Effector memory CD4-positive, alpha-beta T cell (primary cell): ENCODE measurements at regions not wholly inside any gene's neighbourhood (a gene's known extent, or its start where the extent isn't known, plus 50 kb on each side); places are given as distances from the start of the nearest gene placed in this dataset.

Experiments used
- DNase-seq, 3 donors: peaks; one replicate each; pipeline ENCODE4 v3.0.0-alpha.2; 2020
- H3K27ac ChIP-seq: 2 replicates; pipeline ENCODE4 v1.7.0; 2013; ENCODE audit warnings: mild to moderate bottlenecking, low read length, moderate library complexity; ENCODE audit not compliant: insufficient read depth, poor library complexity, severe bottlenecking
- H3K27me3 ChIP-seq: replicated peaks from 2 replicates; pipeline ENCODE4 v1.7.0; 2013; ENCODE audit warnings: mild to moderate bottlenecking, low read length; ENCODE audit not compliant: insufficient read depth, control insufficient read depth, poor library complexity, severe bottlenecking
- H3K36me3 ChIP-seq: 2 replicates; pipeline ENCODE4 v1.7.0; 2013; ENCODE audit warnings: mild to moderate bottlenecking, low read length, moderate library complexity; ENCODE audit not compliant: control insufficient read depth, insufficient read depth
- H3K4me1 ChIP-seq: 2 replicates; pipeline ENCODE4 v1.7.0; 2013; ENCODE audit warnings: low read length, mild to moderate bottlenecking; ENCODE audit not compliant: control insufficient read depth, insufficient read depth, poor library complexity, severe bottlenecking
- H3K4me3 ChIP-seq: 2 replicates; pipeline ENCODE4 v1.7.0; 2013; ENCODE audit warnings: low read length, low read depth, mild to moderate bottlenecking; ENCODE audit not compliant: insufficient read depth, poor library complexity, severe bottlenecking
- H3K9me3 ChIP-seq: 2 replicates; pipeline ENCODE4 v1.7.0; 2013; ENCODE audit warnings: mild to moderate bottlenecking, low read length, moderate library complexity; ENCODE audit not compliant: control insufficient read depth

DNA sequence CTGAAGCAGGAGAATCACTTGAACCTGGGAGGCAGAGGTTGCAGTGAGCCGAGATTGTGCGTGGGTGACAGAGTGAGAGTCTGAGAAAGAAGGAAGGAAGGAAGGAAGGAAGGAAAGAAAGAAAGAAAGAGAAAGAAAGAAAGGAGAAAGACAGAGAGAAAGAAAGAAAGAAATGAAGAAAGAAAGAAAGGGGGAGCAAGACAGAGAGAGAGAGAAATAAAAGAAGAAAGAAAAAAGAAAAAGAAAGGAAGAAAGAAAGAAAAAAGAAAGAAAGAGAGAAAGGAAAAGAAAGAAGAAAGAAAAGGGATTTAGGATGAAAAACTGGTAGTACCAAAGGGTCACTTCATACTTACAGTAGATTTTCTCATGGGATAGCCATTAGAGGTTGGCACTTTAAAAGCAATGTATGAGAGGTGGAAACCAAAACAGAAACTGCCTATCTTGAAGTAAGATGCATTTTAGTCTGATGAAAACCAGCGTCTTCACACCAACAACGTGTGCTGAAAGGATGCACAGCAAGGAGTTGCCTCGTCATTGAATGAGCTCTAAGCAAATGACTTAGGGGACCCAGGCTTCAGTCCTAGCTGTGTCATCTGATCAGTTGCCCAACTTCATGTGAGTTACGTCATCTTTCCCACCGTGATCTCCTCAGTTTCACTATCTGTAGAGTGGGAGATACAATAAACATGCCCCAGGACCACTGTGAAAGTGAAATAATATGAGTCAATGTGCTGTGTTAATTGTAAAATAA is 133.9 kb upstream of the NEDD9 start:
- DNase-seq = peak; percentile 27 to 40 (median 30)
- H3K9me3 ChIP-seq = no peaks in the 10 kb centered on the region
- no peaks in the 10 kb centered on the region for H3K36me3 ChIP-seq
- H3K4me1 ChIP-seq = peaks cover 19% of the 10 kb centered on the region
- H3K27me3 ChIP-seq = no peaks in the 10 kb centered on the region
- H3K27ac ChIP-seq = no peak overlapping the region
- H3K4me3 ChIP-seq = no peak overlapping the region

DNA sequence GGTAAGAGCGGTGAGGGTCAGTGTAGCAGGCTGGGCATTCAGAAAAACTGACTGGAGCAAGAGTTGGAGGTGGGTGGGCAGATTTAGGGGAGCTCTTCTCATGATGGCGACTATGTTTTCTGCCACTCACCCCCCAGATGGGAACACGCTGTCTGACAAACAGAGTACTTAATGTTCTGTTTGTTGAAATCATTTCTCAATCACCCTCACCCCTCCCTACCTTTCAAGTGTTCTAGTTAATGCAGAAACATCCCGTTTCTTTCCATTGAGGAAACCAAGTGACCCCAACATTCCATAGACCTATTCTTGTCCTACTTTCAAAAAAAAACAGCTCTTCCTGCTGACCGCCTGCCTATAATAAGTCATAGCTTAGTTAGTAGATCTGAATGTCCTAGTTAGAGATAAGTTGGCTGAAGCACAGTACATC is 132.5 kb upstream of the NEDD9 start:
- H3K4me3 ChIP-seq = no peak overlapping the region
- no peaks in the 10 kb centered on the region for H3K27me3 ChIP-seq
- no peak overlapping the region for H3K27ac ChIP-seq
- peaks cover 19% of the 10 kb centered on the region for H3K4me1 ChIP-seq
- H3K9me3 ChIP-seq = no peaks in the 10 kb centered on the region
- no peak for DNase-seq
- H3K36me3 ChIP-seq = no peaks in the 10 kb centered on the region

DNA sequence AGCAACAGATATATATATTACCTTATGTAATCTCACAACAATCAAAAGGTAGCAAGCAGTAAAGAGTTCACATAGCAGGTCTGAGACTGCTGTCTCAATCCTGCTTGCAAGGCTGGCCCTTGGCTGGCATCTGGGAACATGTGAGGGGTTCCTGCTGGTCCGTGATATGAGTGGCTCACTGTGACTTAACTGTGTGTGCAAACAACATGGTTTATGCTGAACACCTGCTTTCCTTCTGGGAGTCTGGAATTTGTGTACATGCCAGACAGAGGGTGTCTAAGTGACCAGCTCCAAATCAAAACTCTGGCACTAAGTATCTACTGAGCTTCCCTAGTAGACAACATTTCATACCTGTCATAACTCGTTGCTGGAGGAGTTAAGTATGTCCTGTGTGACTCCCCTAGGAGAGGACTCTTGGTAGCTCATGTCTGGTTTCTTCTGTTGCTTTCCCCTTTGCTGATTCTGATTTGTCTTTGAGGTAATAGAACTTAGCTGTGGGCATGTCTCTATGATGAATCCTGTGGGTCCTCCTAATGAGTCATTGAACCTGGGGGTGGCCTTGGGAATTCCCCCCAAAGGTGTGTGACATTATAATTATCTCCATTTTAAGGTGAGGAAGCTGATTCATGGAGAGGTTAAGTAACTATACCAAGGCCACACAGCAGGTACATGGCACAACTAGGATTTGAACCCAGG is 131.6 kb upstream of the NEDD9 start:
- peak in 2 of 3 donors; percentile 7 to 13 for DNase-seq
- Histone ChIP-seq H3K4me3 (no peak overlapping the region), H3K4me1 (peaks cover 19% of the 10 kb centered on the region), H3K27me3 (no peaks in the 10 kb centered on the region), H3K36me3 (no peaks in the 10 kb centered on the region), H3K27ac (no peak overlapping the region), H3K9me3 (no peaks in the 10 kb centered on the region)

DNA sequence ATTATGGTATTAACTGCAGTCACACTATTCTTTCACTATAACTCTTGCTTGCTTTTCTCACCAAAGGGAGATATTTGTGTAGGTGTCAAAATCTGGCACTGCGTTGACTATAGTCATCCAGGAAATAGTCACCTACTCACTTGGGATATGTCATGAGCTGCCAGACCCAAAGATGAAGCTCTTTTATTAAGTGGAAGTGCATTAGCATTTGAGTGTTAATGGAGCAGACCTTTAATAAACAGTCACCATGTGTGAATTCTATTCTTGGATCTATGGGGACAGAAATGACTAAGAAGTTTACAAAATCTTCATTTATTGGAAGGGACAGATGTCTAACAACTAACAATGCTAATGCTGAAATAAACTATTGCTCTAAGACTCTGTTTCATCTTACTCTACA is 130.1 kb upstream of the NEDD9 start:
- no peak overlapping the region for H3K4me3 ChIP-seq
- H3K36me3 ChIP-seq = no peaks in the 10 kb centered on the region
- no peak overlapping the region for H3K27ac ChIP-seq
- DNase-seq = no peak
- peaks cover 15% of the 10 kb centered on the region for H3K4me1 ChIP-seq
- no peaks in the 10 kb centered on the region for H3K27me3 ChIP-seq
- H3K9me3 ChIP-seq = no peaks in the 10 kb centered on the region

DNA sequence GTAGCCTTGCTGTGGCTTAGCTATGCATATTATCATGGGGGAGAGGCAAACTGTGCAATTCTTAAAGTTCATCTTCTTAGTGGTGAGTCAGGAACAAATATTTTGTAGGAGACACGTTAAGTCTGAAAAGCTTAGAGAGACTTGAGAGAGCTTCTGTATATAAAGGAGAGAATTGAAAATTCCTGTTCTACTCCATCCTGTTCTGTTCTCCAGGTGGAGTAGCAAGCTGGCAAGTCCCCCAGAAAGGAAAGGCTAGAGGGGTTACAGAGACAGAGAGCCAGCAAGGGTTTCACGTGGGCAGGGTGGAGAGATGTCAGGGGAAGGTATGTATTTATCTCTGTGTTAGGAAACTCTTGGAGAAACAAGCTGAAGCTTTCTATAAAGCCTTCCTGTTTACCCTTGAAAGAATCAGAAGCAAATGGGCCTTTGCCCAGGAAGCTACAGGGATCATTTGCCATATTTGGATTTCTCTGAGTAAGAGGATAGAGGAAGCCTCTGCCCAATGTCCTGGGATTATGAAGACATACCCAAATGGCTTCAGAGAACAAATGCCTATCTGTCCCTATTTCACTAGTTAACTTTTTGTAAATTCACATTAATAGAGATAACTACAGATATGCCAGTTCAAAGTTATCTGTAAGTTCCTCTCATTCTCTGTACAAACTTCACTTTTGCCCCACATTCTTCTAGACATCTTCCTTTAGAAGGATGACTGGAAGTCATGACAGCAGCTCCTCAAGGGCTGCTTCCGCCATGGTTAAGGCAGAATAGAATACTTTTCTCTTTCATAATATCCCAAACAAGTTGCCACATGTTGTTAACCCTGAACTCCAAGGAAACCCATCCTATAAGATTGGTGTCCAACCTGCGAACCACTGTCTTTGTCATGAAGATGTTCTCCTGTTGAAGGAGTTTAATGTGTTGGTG is 126.7 kb upstream of the NEDD9 start:
- peaks cover 25% of the 10 kb centered on the region for H3K4me1 ChIP-seq
- H3K27me3 ChIP-seq = no peaks in the 10 kb centered on the region
- H3K36me3 ChIP-seq = no peaks in the 10 kb centered on the region
- no peak for DNase-seq
- no peak overlapping the region for H3K4me3 ChIP-seq
- H3K9me3 ChIP-seq = no peaks in the 10 kb centered on the region
- no peak overlapping the region for H3K27ac ChIP-seq

DNA sequence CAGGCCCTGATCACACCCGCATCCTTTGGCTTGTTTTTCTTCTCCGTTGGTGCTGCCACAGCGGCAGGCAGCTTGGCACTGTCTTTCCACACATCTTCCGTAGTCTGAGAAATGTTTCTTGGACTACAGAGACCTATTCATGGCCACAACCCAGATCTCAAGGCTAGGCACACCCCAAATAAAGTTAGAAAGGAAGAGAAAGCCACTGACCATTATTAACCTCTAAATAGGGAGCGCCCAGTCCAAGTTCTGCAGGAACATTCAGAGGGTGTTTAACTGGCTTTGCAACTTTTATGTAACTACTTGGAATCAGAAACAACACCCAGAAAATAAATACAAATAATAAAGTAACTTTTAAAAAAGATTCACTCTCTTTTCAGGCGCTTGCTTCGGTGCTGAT is 124.8 kb upstream of the NEDD9 start:
- no peaks in the 10 kb centered on the region for H3K27me3 ChIP-seq
- no peak overlapping the region for H3K4me3 ChIP-seq
- no peaks in the 10 kb centered on the region for H3K36me3 ChIP-seq
- H3K9me3 ChIP-seq = no peaks in the 10 kb centered on the region
- peaks cover 29% of the 10 kb centered on the region for H3K4me1 ChIP-seq
- no peak overlapping the region for H3K27ac ChIP-seq
- no peak for DNase-seq

DNA sequence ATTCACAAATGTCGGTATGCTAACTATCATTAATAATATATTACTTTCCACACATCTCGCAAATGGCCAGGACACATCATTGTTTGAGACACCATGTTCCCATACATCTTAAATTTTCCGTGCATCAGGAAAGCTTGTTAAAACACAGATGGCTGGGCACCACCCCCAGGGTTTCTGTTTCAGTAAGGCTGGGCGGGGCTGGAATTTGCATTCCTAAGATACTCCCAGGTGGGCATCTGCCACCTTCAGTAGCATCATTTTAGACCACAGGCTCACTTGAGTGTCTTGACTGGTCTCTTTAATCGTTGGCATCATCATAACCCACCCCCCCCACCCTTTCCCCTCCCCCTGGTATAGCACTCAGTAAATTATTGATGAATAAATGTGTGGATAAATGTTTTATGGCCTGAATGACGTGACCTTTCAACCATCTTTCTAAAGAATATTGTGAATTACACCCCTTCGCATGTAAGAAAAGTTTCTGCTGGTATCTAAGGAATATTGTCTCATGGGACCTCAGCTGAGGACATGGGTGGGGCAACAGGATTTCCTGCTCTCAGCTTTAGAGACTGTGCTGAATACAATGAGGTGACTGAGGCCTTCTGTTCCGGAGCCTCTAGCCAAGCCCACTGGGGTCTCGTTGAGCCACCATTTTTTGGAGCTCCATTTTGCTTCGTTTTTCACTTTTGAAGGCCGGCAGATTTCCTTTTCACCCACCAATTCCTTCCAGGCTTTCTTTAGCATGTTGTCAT is 124.1 kb upstream of the NEDD9 start:
- Histone ChIP-seq H3K27ac (no peak overlapping the region), H3K4me1 (peaks cover 29% of the 10 kb centered on the region), H3K4me3 (peak overlapping the region; percentile 24), H3K9me3 (no peaks in the 10 kb centered on the region), H3K36me3 (no peaks in the 10 kb centered on the region), H3K27me3 (no peaks in the 10 kb centered on the region)
- no peak for DNase-seq

DNA sequence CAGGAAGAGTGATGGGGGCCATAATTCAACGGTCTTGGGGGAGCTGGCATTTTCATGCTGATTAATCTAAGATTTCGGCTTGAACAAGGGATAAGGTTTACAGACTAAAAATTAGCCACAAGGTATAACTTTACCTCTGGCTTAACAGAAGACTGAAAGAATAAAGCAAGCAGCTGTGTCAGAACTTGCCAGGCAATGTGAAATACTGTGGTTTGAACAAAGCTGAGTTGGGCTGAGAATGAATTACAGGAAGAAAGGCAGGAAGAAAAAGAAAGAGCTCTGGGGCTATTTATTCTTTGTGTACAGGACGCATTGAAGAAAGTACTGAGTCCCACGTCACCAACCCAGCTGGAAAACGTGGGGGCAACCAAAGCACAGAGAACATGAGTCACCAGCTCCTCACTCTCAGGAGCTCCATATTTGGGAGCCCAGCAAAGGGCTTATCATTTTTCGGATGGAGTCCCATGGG is 121.5 kb upstream of the NEDD9 start:
- Histone ChIP-seq H3K4me3 (no peak overlapping the region), H3K36me3 (no peaks in the 10 kb centered on the region), H3K9me3 (no peaks in the 10 kb centered on the region), H3K27me3 (no peaks in the 10 kb centered on the region), H3K27ac (no peak overlapping the region), H3K4me1 (peaks cover 29% of the 10 kb centered on the region)
- peak in 1 of 3 donors; percentile 33 for DNase-seq

DNA sequence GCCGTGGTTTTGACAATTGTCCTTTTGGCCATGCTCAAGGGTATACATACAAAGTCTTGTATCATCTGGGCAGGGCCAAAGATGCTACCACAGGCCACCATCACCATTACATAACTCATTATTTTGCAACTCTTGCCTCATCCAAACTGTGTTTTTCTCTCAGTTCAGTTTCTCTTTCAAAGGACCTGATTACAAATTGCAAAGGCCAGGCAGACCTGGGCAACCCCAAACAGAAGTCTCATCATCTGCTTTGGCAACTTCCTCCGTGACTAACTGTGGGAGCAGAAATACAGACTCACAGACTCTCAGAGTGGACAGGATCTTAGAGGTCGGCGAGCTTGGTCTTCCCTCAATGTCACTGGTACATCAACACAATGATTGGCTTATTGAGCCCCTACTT is 117.8 kb upstream of the NEDD9 start:
- H3K4me3 ChIP-seq = no peak overlapping the region
- H3K27ac ChIP-seq = no peak overlapping the region
- H3K9me3 ChIP-seq = no peaks in the 10 kb centered on the region
- H3K27me3 ChIP-seq = no peaks in the 10 kb centered on the region
- H3K4me1 ChIP-seq = peaks cover 12% of the 10 kb centered on the region
- H3K36me3 ChIP-seq = no peaks in the 10 kb centered on the region
- no peak for DNase-seq
